NCI-H146 treated with DMSO at 0.1 percent for 48 hours (cell line): ENCODE measurements at regions not wholly inside any gene's neighbourhood (a gene's known extent, or its start where the extent isn't known, plus 50 kb on each side); places are given as distances from the start of the nearest gene placed in this dataset.

Experiments
- DNase-seq: peaks from one replicate; lab custom pipeline; 2025; ENCODE audit not compliant: unreplicated experiment; lab: John Stamatoyannopoulos, UW

DNA sequence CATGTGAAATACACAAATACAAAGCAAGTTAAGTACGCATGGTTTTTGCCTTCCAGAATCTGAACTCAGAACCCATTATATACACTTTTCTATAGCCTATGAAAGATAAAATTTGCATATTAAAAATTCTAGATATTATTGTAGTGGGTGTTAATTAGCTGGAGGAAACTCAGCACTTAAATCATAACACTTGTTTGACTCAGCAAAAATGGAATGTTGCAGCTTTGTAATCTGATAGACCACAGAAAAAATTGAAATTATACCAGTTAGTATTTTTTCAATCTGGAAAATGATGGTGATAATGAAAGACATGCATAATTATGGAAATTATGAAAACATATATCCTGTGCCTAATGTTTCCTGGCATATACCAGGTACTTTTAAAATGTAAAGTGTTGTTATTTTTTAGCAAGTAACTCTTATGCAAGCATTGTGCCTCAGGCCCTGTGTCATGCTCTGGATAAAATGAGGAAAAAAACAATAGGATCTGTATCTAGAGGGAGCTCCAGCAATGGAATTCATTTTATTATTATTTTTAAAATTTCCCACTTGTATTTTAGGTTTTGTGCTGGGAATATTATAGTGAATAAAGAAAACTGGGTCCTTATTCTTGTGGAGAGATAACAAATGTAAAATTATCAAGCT, 490.4 kb upstream of the SEMA3A start:
- DNase-seq, result no peak

DNA sequence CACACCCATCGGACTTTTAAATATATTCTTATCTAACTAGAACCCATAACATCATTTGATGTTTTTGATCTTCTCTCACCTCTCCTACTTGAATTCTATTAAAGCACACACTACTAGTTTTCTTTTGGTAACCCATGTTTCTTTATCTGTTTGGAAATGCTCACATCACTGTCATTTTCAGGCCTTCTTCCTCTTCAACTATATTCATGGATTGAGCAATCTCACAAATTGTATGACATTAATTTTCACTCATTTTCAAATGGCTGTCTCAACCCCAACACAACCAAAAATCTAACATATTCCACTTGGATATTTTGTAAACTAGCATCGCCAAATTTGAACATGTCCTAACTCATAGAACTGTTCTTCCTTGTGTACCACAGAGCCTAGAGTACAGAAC, 488.0 kb upstream of the SEMA3A start:
- DNase-seq, result no peak

DNA sequence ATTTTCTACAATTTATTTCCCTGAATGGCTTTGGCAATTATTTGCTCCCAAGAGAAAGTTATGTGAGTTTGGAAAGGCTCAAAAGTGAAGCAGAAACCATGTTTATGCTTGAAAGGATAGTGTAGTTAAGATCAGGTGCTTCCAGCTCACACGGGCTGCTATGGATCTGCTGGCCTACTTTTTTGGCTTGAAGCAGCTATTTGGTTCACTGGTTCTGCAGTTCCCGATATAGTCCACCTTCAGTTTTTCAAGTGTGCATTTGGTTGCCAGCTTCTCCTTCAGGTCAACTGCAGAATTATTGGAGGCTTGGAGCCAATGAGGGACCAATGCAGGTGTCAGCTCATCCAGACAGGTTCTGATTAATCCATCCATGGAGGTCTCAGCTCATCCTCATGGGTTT, 484.3 kb upstream of the SEMA3A start:
- no peak for DNase-seq

DNA sequence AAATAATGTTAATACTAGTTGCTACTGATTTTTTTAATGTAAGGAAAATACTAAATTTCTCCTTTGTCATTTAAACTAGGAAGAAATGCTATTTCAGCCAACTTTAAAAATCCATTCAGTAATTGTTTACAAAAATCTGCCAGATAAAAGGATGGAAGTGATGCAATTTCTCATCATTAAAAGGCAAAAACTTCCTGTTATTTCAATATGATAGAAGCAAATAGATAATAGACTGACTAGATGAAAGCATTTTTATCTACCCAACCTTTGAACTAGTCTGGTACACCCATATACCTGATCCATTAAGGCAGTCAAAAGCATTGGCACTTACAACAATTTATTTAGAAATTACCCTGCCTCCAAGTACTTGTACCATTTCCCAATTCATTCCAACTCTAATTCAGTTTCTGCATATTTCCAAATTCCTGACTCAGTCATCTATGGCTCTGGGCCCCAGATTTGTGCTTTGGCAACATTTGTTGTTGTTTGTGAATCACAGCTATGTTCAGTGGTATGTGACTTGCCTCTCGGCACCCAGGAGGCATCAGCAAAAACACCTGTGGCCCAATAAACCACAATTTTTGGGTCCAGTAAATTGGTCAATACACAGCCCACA, 482.6 kb upstream of the SEMA3A start:
- no peak for DNase-seq

DNA sequence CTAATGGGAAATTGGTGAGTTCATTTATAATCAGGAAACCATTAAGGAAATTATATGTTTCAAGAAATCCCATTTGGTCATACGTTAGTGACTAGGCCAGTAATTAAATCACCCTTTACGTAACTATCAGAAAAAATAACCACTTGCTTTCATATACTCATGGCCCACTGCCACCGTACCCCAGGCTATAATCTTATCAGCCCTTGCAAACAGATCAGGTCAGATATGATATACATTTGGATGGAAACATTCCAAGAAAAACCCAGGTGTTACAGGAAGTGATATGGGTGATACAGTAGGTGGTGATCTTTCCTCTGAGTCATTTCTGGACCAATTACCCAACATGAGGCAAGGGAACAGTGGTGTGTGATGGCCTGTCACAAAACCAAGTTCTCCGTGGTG, 481.0 kb upstream of the SEMA3A start:
- DNase-seq, result peak; percentile 17

DNA sequence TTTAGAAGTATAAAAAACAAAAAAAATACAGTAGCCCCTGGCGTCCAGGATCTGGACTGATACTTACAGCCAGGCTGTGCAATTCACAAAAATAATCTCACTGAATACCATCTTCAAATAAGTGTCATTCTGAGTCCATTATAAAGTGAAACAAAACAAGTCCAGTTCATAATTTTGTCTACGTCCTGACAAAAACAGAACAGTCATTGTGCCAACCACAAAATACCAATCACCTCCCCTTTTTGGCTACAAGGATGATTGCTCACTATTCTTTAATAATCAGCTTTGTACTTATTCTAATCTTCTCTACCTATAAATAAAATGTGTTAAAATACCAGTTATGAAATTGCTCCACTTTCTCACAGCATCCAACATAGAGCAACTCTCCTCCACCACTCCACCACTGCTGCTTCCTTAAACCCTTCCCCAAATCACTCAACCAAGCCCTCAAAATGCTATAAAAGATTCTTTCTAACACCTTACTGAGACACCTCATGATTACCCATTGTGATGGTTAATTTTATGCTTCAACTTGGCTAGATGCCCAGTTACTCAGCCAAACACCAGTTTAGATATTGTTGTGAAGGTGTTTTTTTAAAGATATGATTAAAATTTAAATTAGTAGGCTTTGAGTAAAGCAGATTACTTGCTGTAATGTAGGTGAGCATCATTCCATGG, 479.8 kb upstream of the SEMA3A start:
- no peak for DNase-seq

DNA sequence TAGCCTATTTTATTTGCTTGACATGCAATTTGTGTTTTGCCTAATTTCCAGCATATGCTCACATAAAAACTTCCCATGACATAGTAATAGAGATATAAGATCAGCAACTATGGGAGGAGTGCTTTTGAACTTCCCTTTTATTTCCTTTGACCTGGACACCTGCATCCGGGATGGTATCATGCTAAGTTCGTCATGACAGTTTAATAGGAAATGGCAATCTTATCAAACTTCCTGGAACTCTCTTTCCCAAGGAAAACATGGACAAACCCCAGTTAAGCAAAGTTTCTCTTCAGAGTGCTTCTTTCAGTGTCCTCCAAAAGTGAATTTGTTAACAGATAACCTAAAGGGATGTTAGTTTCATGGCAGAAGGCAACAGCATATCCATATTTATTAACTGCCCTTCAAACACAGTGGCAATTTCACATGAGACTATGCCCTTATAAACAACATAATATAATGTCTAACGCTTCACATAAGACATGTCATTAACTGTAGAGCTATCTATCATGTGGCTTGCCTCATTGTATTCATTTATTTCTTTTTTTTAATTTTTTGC, 474.7 kb upstream of the SEMA3A start:
- DNase-seq, result no peak

DNA sequence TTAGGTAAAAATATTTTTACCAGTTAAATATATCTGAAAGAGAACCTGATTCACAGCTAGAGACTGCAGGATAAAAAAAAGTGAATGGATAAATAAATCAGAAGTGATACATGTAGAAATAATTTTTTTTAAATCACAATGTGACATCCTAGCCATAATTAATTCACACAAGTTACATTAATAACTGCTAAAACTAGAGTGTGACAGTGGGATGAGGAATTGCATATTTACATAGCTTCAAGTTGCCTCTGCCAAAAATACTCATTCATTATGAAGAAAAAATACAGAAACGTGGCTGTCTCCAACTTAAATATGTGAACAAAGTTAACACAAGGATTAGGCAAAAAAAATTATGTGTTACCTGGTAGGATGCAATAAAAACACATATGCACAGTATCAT, 473.5 kb upstream of the SEMA3A start:
- DNase-seq, result no peak

DNA sequence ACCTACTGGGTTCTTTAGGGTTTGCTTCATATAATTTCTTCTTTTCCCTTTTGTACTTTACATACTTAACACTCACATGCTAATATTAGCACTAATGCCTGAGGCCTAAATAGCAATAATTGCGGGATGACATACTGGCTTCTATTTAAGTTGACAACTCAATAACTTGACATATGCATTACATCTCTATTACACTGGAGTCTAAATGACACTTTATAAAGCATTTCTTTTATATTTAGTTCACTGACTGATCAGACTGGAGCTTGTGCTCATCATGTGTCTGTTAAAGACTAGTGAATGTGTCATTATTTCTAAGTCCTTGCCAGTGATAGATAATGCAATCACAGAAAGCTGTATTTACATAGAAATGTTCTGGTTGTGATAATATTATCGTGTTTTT, 472.1 kb upstream of the SEMA3A start:
- DNase-seq, result no peak

DNA sequence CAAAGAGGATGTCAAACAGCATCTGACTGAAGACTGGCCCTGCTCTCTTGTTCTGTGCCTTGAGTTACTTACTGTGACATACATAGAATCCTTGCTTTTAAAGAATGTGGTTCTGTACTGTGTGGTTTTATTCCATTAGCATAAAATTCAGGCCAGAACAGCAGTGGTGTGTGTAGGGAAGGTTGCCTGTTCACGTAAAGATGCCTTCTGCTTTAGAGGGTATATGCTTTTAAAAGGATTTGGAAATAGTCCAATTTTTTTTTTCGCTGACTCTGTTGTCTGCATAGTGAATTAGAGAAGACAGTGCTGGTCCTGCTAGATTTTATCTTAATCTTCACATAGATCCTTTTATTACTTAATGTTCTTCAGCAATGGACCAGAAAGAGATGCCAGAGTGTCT, 470.8 kb upstream of the SEMA3A start:
- no peak for DNase-seq

DNA sequence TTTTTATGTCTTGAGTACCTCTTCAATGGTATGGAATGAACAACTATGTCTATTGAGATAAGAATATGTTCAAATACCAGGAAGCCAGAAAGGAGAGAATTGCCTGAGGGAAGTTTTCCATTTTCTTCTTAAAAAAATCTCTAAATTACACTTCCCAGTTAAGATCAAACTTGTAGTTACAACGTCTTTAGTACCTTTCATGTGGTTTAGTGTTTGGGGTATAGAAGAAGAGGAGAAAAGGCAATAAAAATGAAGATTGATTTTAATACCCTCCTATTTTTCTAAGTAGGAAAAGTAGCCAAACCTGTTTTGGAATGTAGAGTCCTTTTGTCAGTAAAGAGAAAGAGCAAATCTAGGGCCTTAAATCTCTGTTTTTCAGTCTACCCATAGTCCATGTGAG, 470.0 kb upstream of the SEMA3A start:
- DNase-seq, result no peak

DNA sequence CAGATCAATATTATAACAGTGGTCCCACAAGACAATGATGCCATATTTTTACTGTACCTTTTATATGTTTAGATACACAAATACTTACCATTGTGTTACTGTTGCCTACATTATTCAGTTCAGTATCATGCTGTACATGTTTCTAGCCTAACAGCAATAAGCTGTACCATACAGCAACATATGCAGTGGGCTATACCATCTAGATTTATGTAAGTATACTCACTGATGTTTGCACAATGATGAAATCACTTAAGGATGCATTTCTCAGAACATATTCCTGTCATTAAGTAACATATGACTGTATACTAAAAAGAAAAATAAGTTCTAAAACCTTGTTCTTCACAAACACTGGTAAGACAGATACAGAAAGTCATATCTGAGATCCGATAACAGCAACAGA, 468.6 kb upstream of the SEMA3A start:
- no peak for DNase-seq

DNA sequence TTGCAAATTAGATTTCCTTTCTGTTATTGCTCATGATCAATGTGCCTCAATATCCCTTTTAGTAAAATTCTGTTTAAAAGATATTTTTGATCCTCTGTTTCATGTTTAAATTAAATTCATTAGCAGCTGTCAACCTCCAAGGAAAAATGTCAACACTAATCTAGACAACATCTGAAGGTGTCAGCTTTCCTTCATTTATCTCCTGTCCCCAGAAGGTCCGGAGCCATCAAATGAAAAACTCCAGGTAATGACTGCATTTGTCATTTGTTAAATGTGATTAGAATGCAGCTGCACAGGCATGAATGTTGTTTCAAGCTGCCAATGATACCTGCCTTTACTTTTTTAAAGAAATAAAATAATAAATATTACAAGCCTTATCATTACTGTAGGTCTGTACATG, 463.7 kb upstream of the SEMA3A start:
- no peak for DNase-seq

DNA sequence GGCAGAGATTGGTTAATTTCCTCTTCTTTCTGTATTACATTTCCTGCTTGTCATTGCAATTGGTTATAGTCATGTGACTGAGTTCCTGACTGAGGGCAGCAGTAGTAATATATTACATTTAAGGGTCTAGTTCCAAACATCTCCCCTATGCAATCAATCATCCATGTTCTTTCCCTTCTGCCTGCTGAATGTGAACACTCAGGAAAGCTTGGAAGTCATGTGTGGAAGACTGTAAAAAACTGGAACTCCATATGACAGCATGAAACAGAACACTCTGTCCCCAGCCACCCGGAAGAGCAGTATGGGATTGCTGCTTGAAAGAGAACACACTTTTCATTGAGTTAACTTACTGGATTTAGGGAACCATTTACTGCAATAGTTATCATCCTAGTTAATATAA, 459.7 kb upstream of the SEMA3A start:
- no peak for DNase-seq

DNA sequence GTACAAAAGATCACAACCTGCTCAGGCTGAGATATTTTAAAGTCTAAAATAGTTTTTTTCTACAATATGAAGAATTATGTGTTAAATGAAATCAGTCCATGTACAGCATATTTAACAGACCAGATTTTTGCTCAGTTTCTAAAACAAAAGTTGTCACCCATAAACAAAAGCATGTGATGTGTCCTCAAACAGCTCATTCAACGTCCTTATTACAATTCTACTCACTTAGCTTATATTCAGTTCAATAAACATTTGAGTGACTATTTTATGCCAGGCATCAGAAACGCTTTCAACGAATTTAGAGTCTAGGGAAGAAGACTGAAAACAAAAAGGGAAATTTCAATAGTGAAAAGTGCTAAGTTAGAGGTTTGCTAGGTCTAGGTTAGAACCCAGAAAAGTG, 457.3 kb upstream of the SEMA3A start:
- no peak for DNase-seq

DNA sequence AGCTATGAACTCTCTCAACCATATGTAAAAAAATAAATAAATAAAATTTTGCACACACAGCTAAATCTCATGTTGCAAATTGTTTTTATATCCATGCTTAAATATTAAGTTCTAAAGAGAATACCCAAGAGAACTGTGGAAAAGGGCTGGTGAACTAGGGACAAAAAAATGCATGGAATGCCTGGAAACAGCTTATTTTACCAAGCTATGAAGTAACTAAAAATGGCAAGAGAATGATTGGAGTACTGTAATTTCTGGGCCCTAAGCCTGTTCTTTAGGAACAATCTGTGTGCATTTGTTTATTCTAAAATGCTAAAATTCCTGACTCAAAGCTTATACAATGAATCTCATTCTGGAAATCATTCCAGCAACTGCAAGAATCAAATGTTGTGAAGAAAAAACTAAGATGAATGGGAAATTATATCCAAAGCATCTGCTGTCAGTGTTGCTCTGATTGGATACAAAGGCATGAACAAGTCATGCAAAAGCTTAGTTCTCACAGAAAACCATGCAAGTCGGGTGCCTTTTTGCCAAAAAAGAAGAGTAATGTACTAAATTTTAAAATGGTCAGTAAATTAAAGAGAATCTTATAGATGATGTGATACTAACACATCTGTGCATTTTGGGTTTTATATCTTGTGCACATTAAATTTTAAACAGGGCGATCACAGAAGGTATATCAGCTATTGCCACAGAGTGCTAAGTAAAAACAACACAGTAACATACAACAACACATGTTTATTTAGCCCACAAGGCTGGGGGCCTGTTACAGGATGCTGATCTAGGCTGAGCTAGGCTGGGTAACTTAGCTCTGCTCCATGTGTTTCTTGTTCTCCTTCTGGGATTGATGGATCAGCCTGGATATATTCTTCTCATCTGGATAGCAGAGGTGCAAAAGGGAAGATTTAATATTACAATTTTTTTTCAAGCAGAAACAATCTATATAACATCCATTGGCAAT, 453.5 kb upstream of the SEMA3A start:
- DNase-seq, result no peak

DNA sequence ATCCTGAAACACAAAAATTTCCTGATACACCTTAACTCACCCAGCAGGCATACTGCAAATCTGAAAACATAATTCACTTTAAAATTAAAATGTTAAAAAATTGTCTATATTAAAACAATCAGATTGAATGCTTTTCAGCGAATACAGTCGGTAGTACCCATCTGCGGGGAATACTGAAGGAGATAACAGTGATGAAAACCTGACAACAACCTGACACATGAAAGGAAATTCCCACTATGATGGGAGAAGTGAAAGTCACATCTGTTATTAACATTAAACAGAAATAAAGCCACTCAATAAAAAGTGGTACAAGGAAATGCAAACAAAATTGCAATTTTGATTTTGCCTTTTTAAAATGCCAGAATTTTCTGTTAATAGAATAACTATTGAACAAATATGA, 448.0 kb upstream of the SEMA3A start:
- no peak for DNase-seq

DNA sequence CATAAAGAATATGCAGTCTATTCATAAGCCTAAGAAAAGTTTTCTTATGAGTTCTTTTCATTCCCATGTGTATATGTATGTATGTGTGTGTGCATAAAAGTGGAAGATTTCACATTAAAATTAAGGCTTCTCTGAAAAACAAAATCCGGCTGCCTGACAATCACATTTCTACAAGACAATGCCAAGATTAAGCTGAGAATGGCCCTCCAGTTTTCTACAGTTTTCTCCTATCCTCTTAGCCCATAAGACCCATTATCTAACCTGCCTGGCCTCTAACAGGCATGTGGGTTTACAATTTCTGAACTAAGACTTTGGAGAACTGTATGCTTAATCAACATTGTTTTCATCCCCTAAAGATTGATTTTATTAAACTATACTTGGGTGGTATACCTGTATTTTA, 446.0 kb upstream of the SEMA3A start:
- no peak for DNase-seq

DNA sequence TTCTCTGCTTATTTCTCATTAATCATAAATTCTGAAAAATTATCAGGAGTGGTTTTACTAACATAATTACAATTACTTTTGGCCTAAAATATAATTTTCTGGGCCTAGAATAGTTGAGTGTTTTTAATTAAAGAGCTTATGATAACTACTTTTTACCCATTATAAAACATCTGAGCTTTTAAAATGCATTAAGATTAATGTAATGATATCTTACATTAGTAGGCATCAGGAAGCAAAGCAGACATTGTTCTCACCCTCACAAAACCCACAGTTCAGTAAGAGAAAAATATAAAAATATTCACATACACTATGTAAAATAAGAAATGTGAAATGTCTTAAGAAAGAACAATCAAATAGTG, 443.7 kb upstream of the SEMA3A start:
- DNase-seq, result no peak

DNA sequence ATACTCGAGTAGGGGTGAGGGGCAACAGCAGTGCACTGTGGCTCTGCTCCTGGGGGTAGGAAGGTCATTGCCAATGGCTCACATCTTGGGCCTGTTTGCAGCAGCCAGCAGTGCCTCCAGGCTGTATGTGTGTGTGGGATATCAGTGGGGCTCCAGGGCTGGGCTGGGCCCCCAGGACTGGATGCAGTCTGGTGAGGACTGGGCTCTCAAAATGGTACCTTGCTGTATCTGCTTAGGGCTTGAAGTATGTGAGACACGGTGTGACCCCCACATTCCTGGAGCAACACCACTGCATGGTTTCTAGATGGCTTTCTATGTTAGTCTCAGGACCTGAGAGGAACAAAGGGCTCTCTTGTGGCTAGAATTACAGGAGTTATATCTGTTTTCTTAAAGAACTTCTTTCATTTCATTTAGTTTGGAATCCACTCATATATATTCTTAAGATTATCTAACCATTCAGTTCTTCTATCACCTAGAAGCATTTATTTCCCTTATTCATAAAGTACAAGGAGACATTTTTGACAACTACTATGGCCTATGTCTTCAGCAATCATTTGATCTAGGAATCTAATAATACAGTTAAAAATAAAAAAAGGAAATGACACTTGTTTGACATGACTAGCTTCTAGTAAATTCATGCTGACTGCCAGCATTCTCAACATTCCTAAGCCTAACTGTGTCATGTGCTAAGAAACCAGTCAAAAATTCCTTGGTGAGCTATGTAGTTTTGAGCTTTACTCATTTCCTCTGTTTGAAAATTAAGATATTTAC, 443.2 kb upstream of the SEMA3A start:
- no peak for DNase-seq

DNA sequence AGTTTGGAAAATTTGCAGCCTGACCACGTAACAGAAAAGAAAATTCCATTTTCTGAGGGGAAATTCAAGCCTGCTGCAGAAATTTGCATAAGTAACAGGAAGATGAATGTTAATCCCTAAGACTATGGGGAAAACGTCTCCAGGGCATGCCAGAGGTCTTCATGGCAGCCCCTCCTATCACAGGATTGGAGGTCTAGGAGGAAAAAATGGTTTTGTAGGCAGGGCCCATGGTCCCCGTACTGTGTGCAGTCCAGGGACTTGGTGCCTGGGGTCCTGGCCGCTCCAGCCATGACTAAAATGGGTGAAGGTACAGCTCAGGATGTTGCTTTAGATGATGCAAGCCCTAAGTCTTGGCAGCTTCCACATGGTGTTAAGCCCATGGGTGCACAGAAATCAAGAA, 437.3 kb upstream of the SEMA3A start:
- no peak for DNase-seq
